ENCODE measurements at regions not wholly inside any gene's neighbourhood (a gene's known extent, or its start where the extent isn't known, plus 50 kb on each side); places are given as distances from the start of the nearest gene placed in this dataset.

DNA sequence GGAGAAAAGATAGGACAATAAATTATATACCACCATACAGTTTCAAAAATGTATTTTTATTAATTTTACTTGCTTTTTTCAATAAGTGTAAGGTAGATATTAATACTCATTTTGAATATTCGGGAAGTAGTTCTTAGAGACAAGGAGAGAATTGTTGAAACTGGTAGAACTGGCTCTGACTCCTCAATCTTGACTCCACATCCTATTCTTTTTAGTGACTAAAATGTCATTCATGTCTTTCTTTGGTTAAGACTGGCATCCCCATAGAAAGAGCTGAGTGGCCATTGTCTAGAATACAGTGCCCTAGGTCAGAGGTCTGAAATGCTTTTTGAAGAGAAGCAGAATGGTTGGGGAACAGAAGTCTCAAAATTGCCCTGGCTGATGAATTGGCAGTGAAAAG is 177.6 kb upstream of the LRIG3 start:
- Histone ChIP-seq H3K9me2 (replicated peaks; ENCODE audit: low read depth, low read length) (no peaks in the 10 kb centered on the region), H3K79me2 (ENCODE audit: insufficient read depth, low read length) (no peaks in the 10 kb centered on the region), H3K4me1 (ENCODE audit: insufficient read depth, low read length, poor library complexity, severe bottlenecking) (no peaks in the 10 kb centered on the region), H3K4me3 (ENCODE audit: low read length, poor library complexity, severe bottlenecking) (no peak overlapping the region), H3K4me2 (ENCODE audit: low read depth, low read length, poor library complexity, severe bottlenecking) (no peak overlapping the region), H4K20me1 (ENCODE audit: insufficient read depth, low read length, poor library complexity, severe bottlenecking) (no peaks in the 10 kb centered on the region), H2AFZ (ENCODE audit: low read length) (no peak overlapping the region), H3K9ac (ENCODE audit: low read depth, low read length, poor library complexity, severe bottlenecking) (no peak overlapping the region), H3K36me3 (ENCODE audit: insufficient read depth, low read length) (no peaks in the 10 kb centered on the region), H3F3A (ENCODE audit: low read depth) (no peaks in the 10 kb centered on the region), H3K9me3 (ENCODE audit: insufficient read depth, low read depth, low read length) (no peaks in the 10 kb centered on the region), H3K27me3 (ENCODE audit: insufficient read depth, low read length, poor library complexity, severe bottlenecking) (no peaks in the 10 kb centered on the region)
- TF ChIP-seq, protein P1, sequence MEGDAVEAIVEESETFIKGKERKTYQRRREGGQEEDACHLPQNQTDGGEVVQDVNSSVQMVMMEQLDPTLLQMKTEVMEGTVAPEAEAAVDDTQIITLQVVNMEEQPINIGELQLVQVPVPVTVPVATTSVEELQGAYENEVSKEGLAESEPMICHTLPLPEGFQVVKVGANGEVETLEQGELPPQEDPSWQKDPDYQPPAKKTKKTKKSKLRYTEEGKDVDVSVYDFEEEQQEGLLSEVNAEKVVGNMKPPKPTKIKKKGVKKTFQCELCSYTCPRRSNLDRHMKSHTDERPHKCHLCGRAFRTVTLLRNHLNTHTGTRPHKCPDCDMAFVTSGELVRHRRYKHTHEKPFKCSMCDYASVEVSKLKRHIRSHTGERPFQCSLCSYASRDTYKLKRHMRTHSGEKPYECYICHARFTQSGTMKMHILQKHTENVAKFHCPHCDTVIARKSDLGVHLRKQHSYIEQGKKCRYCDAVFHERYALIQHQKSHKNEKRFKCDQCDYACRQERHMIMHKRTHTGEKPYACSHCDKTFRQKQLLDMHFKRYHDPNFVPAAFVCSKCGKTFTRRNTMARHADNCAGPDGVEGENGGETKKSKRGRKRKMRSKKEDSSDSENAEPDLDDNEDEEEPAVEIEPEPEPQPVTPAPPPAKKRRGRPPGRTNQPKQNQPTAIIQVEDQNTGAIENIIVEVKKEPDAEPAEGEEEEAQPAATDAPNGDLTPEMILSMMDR (conservative IDR thresholded peaks at IDR 0.05; ENCODE audit: low read length): no peak

DNA sequence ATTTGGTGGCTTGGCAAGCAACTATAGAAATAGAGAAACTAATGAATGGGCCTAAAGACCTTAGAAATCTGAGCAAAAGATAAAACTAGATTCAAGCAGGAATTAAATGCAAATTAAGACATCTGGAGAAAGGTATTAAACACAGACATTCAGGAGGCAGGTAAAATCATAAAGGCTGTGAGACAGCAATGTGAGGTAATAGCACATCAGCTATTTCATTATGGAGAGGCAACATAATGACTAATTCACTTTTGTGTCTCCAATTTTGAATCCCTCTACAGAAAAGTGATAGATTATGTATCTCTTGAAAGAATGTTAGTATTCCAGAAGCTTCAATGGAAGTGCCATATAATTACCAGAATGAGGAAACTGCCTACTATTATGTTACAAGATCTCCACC is 175.9 kb upstream of the LRIG3 start:
- H3K27me3 ChIP-seq (ENCODE audit: insufficient read depth, low read length, poor library complexity, severe bottlenecking): no peaks in the 10 kb centered on the region
- no peak overlapping the region for H3K9ac ChIP-seq (ENCODE audit: low read depth, low read length, poor library complexity, severe bottlenecking)
- H3K36me3 ChIP-seq (ENCODE audit: insufficient read depth, low read length): no peaks in the 10 kb centered on the region
- H3K9me3 ChIP-seq (ENCODE audit: insufficient read depth, low read depth, low read length): no peaks in the 10 kb centered on the region
- no peak overlapping the region for H3K4me2 ChIP-seq (ENCODE audit: low read depth, low read length, poor library complexity, severe bottlenecking)
- H3K9me2 ChIP-seq (replicated peaks; ENCODE audit: low read depth, low read length): no peaks in the 10 kb centered on the region
- H4K20me1 ChIP-seq (ENCODE audit: insufficient read depth, low read length, poor library complexity, severe bottlenecking): no peaks in the 10 kb centered on the region
- no peak overlapping the region for H3K4me3 ChIP-seq (ENCODE audit: low read length, poor library complexity, severe bottlenecking)
- no peaks in the 10 kb centered on the region for H3K4me1 ChIP-seq (ENCODE audit: insufficient read depth, low read length, poor library complexity, severe bottlenecking)
- no peak overlapping the region for H2AFZ ChIP-seq (ENCODE audit: low read length)
- no peaks in the 10 kb centered on the region for H3K79me2 ChIP-seq (ENCODE audit: insufficient read depth, low read length)
- no peak for TF ChIP-seq EZH2phosphoT487 (IDR thresholded peaks at IDR 0.05; ENCODE audit: borderline replicate concordance)
- TF ChIP-seq, protein P1 (conservative IDR thresholded peaks at IDR 0.05; ENCODE audit: low read length): no peak
- H3F3A ChIP-seq (ENCODE audit: low read depth): no peaks in the 10 kb centered on the region

DNA sequence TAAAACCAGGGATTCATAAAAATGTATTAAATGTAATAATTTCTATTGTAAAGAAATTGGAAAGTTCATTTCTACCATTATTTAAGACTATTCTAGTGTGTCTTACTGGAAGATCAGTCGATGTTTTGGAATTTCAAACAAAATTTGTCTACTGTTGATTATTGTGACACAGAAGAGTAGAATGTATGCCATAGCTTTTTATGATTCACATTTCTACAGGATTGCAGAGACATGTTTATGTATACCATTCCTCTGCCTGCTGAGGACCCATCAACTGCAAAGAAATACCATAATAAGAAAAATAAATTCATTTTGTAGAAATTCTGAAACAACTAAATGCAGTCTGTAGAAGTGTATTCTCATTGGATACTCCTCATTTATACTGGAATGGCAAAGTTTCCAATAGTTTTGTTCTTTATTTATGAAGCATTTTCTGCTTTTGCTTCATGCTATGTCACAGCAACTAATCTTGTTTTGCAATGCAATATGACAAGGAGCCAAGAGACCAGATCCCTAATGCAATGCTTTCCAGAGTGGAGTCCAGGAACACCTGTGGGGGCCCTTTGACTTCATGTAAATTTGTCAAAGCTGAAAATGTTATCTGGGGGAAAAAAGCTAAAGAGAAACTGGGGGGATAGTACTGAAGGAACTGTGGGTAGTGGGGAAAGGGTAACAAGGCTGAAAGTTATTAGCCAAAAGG is 172.9 kb upstream of the LRIG3 start:
- Histone ChIP-seq H3K9ac (ENCODE audit: low read depth, low read length, poor library complexity, severe bottlenecking) (no peak overlapping the region), H3K36me3 (ENCODE audit: insufficient read depth, low read length) (no peaks in the 10 kb centered on the region), H3K79me2 (ENCODE audit: insufficient read depth, low read length) (no peaks in the 10 kb centered on the region), H3K4me1 (ENCODE audit: insufficient read depth, low read length, poor library complexity, severe bottlenecking) (no peaks in the 10 kb centered on the region), H3K27me3 (ENCODE audit: insufficient read depth, low read length, poor library complexity, severe bottlenecking) (no peaks in the 10 kb centered on the region), H3K9me2 (replicated peaks; ENCODE audit: low read depth, low read length) (no peaks in the 10 kb centered on the region), H3K4me2 (ENCODE audit: low read depth, low read length, poor library complexity, severe bottlenecking) (no peak overlapping the region), H2AFZ (ENCODE audit: low read length) (no peak overlapping the region), H4K20me1 (ENCODE audit: insufficient read depth, low read length, poor library complexity, severe bottlenecking) (no peaks in the 10 kb centered on the region), H3K4me3 (ENCODE audit: low read length, poor library complexity, severe bottlenecking) (no peak overlapping the region), H3F3A (ENCODE audit: low read depth) (no peaks in the 10 kb centered on the region), H3K9me3 (ENCODE audit: insufficient read depth, low read depth, low read length) (no peaks in the 10 kb centered on the region)
- TF ChIP-seq, protein P1 (conservative IDR thresholded peaks at IDR 0.05; ENCODE audit: low read length): no peak
- TF ChIP-seq EZH2phosphoT487 (IDR thresholded peaks at IDR 0.05; ENCODE audit: borderline replicate concordance): no peak
